ENCODE measurements at regions not wholly inside any gene's neighbourhood (a gene's known extent, or its start where the extent isn't known, plus 50 kb on each side); places are given as distances from the start of the nearest gene placed in this dataset.
"Not testable (repeated sequence)": the region's sequence is repeated elsewhere in the genome, so short reads cannot be mapped to it uniquely, and the experiment has no call there.

GRCh38 chr10:17538941-17539340 lies 78.2 kb downstream of the HACD1 start:
- no peak for DNase-seq (ENCODE audit: low read depth)

GRCh38 chr10:17537281-17537680 lies 79.9 kb downstream of the HACD1 start:
- no peak for DNase-seq (ENCODE audit: low read depth)

- DNase-seq (ENCODE audit: low read depth) = no peak
These were observed 81.0 kb downstream of the HACD1 start for GRCh38 chr10:17536221-17536620.

GRCh38 chr10:17533731-17534130 lies 79.3 kb upstream of the ST8SIA6 start:
- no peak for DNase-seq (ENCODE audit: low read depth)

DNA sequence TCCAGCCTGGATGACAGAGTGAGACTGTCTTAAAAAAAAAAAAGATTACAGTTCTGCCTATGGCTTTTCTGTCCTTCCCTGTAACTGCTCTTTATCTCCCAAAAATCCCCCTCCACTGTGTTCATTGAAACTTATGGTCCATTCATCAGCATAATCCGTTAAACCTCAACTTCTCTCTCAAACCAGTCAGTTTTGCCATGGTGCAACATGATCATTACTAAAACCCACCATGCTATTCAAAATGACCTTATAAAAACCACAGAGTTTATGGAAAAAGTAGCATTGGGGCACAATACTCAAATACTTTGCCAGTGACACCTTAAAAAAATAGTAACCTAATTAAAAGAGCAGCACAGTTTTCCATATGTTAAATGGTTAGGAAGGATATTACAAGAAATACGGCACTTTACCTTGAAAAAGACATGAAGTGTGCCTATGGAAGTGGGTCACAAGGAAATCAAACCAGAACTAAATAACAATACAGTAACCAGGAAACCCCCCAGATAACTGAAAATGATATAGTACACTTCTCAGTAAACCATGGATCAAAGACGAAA lies 74.0 kb upstream of the ST8SIA6 start:
- peak; percentile 18 for DNase-seq (ENCODE audit: low read depth)

GRCh38 chr10:17527514-17528146 lies 73.2 kb upstream of the ST8SIA6 start:
- DNase-seq (ENCODE audit: low read depth) = peak; percentile 82

DNA sequence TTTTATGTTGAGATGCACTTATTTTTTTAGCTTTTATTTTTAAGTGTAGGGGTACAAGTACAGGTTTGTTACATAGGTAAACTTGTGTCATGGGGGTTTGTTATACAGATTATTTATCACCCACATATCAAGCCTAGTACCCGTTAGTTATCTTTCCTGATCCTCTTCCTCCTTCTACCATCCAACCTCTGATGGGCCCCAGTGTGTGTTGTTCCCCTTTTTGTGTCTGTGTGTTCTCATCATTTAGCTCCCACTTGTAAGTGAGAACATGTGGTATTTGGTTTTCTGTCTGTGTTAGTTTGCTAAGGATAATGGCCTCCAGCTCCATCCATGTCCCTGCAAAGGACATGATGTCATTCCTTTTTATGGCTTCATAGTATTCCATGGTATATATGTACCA lies 72.2 kb upstream of the ST8SIA6 start:
- DNase-seq (ENCODE audit: low read depth) = not testable (repeated sequence)

GRCh38 chr10:17523917-17524316 lies 69.5 kb upstream of the ST8SIA6 start:
- DNase-seq (ENCODE audit: low read depth) = no peak

DNA sequence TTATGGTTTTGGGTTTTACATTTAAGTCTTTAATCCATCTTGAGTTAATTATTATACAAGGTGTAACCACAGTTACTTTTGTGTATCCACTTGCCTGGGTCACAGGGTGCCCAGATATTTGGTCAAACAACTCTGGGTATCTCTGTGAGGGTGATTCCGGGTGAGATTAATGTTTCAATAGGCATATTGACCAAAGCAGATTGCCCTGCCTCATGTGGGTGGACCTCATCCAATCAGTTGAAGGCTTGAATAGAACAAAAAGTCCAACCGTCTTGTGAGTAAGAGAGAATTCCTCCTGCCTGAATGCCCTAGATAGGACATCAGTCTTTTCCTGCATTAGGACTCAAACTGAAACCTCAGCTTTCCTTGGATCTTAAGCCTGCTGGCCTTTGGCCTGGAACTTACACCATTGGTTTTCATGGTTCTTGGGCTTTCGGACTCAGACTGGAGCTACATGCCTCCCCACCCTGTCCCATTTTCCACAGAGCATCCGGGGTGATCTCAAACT lies 68.9 kb upstream of the ST8SIA6 start:
- DNase-seq (ENCODE audit: low read depth) = no peak

- not testable (repeated sequence) for DNase-seq (ENCODE audit: low read depth)
These were observed 67.9 kb upstream of the ST8SIA6 start for GRCh38 chr10:17522269-17522668.

- DNase-seq (ENCODE audit: low read depth) = no peak
These were observed 65.1 kb upstream of the ST8SIA6 start for GRCh38 chr10:17519457-17519856.

DNA sequence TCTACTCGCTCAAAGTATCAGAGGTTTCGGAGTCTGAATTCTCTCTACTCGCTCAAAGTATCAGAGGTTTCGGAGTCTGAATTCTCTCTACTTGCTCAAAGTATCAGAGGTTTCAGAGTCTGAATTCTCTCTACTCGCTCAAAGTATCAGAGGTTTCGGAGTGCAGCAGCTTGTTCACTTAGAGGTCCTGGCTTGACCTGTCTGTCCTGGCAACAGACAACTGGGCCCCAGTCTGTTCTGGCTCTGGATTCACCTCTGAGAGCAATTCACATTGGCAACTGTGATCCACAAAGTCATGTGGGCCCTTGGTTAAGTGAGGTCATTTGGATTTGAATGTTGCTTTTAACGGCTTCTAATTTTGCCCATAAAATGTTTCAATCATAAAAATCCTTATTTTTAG lies 63.9 kb upstream of the ST8SIA6 start:
- DNase-seq (ENCODE audit: low read depth) = no peak

DNA sequence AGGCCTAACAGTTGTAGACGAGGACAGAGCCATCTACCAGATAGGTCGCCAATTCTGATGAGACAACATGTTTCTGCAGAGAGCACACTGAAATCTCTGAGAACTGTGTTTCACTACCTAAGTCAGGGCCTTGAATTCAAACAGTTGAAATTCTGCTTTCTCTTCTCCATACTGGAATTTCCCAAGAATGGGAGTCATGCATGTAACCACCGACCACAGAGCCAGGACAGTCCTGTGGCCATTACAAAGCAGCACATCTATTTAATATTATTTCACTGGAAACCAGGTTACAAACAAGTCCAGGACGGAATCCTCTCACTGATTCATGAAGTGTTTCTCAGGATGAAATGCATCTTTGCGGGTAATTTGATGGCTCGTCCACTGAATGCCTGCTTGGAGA lies 62.0 kb upstream of the ST8SIA6 start:
- DNase-seq (ENCODE audit: low read depth) = peak; percentile 42

DNA sequence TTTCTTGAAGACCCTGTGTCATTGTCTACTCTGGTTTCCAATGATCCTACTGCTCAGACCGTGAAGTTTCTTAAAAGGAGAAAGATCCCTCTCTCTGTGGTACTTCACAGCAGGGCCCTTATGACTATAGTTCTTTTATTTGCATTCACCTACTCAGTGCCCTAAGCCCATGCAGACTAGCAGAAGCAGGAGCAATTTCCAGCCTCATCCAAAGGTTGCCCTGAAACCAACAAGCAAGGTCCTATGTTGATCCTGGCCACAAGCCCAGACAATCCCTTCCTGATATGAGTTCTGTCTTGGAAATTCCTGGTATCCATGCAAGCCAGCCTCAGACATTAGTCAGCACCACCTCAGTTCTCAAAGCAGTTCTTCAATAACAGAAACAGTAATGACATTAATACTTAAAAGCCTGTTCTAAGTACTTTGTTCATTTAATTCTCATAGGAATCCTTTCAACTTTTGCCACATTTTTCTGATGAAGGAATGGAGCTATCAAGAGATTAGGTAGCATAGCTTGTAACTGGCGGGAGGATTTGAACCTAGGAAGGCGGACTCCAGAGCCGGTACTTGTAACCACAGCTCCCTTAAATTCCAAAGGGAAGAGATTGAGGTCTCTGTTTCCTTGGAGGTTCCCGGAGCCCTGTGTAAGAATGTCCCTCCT lies 58.1 kb upstream of the ST8SIA6 start:
- DNase-seq (ENCODE audit: low read depth) = peak; percentile 99

GRCh38 chr10:17510242-17510908 lies 56.0 kb upstream of the ST8SIA6 start:
- DNase-seq (ENCODE audit: low read depth) = no peak

DNA sequence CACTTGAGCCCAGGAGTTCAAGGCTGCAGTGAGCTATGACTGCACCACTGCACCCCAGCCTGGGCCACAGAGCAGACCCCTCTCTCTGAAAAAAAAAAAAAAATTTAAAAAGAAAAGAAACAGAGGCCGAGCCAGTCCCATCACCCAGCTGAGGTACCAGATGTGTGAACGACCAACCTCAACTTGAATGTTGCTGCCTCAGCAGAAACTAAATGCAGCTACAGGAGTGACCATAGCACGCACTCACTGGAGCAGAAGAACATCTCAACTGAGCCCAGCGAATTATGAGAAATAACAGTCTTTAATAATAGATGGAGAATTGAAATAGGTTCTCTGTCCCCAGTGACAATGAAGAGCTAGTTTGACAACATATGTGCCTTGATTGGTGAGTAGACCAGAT lies 53.1 kb upstream of the ST8SIA6 start:
- no peak for DNase-seq (ENCODE audit: low read depth)

DNA sequence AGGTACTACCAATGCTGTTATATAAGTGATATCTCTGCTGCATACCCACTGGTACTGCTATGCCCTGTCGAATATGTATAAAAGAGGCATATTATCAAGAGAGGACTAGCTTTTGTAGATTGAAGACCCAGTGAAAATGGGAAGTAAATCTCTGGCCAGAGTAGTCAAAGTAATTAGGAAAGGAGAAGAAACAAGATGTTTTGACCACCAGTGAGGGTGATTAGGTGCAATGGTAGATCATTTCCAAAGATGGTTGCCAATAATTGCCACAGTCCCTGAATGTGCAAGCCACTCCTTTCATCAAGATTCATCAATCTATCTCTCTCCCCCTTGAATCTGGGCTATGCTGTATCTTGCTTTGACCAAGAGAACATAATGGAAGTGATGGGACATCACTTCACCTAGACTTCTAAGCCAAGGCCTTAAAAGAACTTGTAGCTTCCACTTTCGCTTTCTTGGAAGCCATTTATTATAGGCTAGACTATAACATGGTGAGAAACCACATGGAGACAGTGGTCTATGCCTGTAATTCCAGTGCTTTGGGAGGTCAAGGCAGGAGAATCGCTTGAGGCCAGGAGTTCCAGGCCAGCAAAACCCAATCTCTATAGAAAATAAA lies 52.6 kb upstream of the ST8SIA6 start:
- no peak for DNase-seq (ENCODE audit: low read depth)

- no peak for DNase-seq (ENCODE audit: low read depth)
These were observed 52.0 kb upstream of the ST8SIA6 start for GRCh38 chr10:17506390-17506789.

DNA sequence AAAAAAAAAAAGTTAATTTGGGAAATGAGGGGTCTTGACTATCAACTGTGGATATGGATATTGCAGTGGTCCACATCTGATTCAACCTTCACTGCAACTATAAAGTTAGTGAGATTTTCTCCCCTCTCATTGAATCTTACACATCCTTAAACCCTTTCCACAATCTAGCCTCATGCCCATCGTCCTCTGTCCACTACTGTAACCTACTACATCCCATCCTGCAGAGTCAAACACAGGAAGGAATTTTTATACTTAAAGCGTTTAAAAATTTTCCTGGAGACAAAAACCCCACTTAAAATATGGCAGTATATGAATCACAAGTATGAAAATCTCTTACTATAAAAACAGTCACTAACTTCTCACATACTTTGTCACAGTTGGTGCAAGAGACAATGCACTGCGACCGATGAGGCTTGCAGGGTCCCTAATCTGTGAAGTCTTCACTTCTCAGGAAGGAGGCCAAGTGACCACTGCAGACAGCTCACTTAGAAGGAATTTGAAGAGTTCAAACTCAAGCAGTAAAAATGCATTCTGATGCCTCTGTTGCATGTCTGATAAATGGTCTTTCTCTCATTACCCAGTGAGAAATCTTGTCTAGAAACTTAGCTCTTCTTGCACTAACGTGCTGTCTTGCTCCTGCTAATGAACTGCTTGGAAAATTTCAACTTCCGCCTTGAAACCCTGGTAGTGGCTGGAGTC lies 50.3 kb upstream of the ST8SIA6 start:
- DNase-seq (ENCODE audit: low read depth) = peak; percentile 98
